ENCODE measurements at regions not wholly inside any gene's neighbourhood (a gene's known extent, or its start where the extent isn't known, plus 50 kb on each side); places are given as distances from the start of the nearest gene placed in this dataset.
A peak's percentile ranks its signal among the peaks of the same experiment; 100 is the strongest.

DNA sequence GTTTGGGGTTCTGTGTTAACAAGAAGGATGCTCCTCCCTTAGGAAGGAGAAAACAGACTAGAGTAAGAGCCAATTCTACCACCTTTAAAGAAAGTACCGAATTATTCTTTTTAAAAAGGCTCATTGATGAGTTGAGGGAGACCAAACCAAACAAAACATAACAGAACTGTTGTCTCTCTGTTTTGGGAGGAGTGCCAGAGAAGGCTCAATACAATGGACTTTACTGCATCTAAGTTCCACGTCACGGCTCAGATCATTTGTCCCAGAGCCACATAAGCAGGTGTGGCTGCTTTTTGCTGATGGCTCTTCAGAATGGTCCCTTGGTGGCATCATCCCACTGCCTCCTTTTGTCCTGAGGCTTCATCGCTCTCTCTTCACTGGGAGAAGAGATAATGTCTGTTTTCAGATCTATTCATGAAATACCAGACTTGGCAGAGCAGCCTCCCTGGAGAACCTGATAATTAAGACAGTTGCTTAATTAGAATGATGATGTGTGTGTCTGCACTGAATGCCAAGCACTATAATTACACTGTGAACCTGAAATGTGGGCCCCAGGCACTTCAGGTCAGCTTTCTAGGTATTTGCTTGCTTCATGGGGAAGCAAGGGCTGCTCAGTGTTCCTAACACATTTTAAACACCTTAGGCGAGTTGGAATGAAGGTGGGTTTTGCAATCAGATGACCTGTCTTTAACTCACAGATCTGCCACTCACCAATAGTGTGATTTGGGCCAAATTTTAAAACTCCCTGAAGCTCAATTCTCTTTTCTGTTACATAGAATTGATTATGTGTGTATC is 335.2 kb upstream of the MCTP2 start:
- TF ChIP-seq GATA3 (IDR thresholded peaks at IDR 0.05; ENCODE audit: low read depth, low read length) (no peak), GATA2 (IDR thresholded peaks at IDR 0.05; ENCODE audit: low read depth, low read length) (no peak)

DNA sequence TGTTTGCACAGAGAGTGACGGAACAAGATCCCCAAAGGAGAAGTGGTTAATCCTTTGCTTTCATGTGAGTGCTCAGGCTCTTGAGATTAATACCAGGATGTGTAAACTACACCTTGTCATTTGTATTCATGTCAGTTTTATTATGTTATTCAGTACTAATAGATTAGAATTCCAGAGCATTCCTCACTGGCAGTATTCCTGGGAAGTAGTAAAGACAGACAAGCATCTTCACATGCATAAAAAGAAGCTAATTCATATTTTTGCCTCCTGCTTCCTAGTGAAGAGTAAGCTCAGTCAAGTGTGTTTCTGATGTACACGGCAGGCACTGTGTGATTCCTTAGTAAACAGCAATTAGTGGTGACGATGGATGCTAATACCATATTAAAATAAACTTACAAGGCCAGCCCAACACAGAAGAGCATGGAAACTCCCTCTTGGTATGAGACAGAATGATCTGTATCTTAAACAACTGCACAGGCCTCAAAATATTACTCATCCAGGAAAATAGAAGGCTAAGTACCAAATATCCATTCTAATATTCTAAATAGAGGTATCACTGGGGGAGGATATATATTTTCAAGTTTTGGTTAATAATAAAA is 336.8 kb upstream of the MCTP2 start:
- no peak for TF ChIP-seq GATA3 (IDR thresholded peaks at IDR 0.05; ENCODE audit: low read depth, low read length)
- TF ChIP-seq GATA2 (IDR thresholded peaks at IDR 0.05; ENCODE audit: low read depth, low read length) = no peak

DNA sequence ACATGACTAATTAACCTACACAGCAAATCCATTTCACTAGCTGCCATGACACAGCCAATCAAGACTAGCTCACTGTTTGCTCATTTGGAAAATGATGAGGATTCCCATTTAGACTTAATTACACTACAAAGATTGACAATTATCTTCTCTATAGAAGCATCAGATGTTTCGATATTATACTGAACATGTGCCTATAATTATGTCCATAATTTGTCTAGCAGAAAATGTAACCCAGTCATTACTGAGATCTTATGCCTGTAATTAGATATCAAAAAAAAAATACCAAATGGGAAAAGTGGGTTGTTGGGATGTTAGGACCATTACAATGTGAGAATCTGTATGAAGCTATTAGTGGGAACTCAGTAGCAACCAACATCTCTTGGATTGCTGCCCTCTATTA is 344.2 kb upstream of the MCTP2 start:
- no peak for TF ChIP-seq GATA3 (IDR thresholded peaks at IDR 0.05; ENCODE audit: low read depth, low read length)
- no peak for TF ChIP-seq GATA2 (IDR thresholded peaks at IDR 0.05; ENCODE audit: low read depth, low read length)

DNA sequence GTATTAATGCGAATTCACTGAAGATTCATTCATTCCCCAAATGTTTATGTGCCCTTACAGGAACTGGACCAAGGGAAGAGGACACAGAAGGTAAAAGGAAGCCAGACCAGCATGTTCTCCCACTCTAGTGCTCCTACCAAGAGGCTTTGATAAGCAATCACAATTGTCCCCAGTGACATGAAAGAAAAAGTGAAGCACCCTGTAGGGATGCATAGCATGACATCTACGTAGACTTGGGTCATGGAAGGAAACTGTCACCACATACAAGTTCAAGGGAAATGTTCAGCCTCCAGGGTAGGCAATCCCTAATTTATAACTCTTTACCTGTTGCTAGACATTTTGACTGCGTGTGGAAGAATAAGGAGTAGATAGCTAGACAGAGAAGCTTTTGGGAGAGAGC is 348.6 kb upstream of the MCTP2 start:
- TF ChIP-seq GATA2 (IDR thresholded peaks at IDR 0.05; ENCODE audit: low read depth, low read length) (no peak), GATA3 (IDR thresholded peaks at IDR 0.05; ENCODE audit: low read depth, low read length) (no peak)

DNA sequence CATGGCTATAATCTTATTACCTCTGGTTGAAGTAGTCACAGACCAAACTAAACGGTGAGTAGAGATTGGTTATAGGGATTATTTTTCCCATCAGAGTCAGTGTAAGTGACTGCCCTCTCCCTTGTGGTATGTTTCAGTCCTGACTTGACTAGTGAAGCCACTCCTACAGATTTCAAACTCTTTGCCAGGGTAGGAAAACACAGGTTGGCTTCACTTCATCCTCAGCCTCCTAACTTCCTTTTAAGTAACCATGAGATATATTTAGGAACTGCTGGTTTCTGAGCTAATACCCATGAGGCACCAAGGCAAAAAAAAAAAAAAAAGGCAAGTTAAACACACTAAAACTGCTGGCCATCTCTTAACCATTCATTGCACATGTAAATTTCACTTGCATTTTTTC is 349.2 kb upstream of the MCTP2 start:
- no peak for TF ChIP-seq GATA3 (IDR thresholded peaks at IDR 0.05; ENCODE audit: low read depth, low read length)
- no peak for TF ChIP-seq GATA2 (IDR thresholded peaks at IDR 0.05; ENCODE audit: low read depth, low read length)

DNA sequence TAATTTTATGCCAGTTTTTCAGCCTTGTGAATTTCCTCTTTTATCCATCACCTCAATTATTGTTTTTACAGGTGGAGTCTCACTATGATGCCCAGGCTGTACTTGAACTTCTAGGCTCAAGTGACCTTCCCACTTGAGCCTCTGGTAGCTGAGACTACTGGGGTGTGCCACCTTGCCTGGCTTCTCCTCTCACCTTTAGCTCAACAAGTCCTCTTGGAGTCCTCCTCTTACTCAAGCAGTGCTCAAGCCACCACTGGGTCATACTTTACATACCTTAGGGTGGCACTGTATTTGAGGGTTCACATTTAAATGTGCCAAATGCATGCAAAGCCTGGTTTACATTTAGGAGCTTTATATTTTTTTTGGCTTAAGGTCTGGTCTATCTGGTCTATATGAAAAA is 350.1 kb upstream of the MCTP2 start:
- TF ChIP-seq GATA2 (IDR thresholded peaks at IDR 0.05; ENCODE audit: low read depth, low read length) = no peak
- TF ChIP-seq GATA3 (IDR thresholded peaks at IDR 0.05; ENCODE audit: low read depth, low read length) = no peak

DNA sequence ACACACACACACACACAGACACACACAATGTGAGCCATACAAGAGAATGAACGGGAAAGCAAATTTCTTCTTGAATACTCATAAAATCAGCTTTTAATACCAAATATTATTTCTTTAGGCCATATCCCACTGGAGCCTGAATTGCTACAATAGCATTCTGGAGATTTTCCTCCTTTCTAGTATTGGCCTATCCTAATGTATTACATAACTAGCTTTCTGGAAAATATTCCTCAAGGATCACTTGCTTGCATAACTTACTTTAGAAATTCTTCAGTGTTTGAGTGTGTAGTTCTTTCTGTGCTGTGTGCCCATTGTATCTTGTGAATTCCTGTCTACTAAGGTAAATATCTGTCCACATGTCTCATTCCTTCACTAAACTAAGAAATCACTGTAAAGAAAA is 351.0 kb upstream of the MCTP2 start:
- TF ChIP-seq GATA2 (IDR thresholded peaks at IDR 0.05; ENCODE audit: low read depth, low read length) (no peak), GATA3 (IDR thresholded peaks at IDR 0.05; ENCODE audit: low read depth, low read length) (no peak)

DNA sequence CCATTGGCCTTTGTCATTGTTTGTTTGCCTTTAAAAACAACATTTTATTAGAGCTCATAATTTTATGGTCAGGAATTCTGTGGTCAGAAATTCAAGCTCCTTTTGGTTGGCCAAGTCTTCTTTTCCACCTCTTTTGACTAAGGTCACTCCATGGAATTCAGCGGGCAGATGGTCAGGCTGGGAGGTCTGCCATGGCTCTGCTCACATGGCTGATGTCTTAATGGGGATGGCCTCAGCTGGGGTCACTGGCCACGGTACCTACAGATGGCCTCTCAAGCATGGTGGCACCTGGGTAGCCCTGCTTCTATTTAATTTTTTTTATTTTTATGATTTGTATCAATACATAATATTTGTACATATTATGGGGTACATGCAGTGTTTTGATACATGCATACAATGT is 360.8 kb upstream of the MCTP2 start:
- TF ChIP-seq GATA2 (IDR thresholded peaks at IDR 0.05; ENCODE audit: low read depth, low read length) (no peak), GATA3 (IDR thresholded peaks at IDR 0.05; ENCODE audit: low read depth, low read length) (no peak)

DNA sequence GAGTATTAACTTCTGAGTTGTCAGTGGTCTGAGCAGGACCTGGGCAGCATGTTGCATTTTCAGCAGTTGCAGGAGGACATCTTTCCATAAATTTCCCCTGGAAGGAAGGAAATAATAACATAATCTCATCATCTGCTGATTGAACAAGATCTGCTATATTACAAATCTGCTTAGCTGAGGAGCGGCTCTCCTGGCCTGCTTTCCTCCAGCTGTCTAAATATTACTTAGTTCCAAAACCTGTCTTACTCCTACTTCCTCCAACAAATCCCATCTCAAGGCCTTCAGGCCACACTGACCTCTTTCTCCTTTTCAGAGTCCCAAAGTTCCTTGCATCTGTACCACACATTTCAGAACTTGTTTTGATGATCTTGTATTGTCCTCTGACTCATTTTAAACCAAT is 364.4 kb upstream of the MCTP2 start:
- TF ChIP-seq GATA3 (IDR thresholded peaks at IDR 0.05; ENCODE audit: low read depth, low read length) (no peak), GATA2 (IDR thresholded peaks at IDR 0.05; ENCODE audit: low read depth, low read length) (no peak)

DNA sequence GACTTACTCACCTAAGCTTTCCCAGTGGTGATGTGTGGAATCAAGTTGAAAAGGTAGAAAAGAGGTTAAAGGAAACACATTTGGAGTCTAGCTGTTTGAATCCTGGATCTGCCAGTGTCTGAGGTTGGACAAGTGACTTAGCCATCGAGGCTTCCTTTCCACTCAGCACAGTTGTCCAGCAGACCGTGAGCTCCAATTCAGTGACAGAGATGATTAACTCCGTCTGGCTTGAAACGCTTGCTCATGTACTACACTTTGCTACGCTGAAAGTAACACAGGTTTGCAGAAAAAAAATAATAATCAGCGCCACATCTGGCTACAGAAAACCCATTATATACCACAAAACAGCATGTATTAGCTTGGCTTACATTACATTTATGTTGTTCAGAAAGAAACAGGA is 364.9 kb upstream of the MCTP2 start:
- no peak for TF ChIP-seq GATA3 (IDR thresholded peaks at IDR 0.05; ENCODE audit: low read depth, low read length)
- TF ChIP-seq GATA2 (IDR thresholded peaks at IDR 0.05; ENCODE audit: low read depth, low read length) = no peak

DNA sequence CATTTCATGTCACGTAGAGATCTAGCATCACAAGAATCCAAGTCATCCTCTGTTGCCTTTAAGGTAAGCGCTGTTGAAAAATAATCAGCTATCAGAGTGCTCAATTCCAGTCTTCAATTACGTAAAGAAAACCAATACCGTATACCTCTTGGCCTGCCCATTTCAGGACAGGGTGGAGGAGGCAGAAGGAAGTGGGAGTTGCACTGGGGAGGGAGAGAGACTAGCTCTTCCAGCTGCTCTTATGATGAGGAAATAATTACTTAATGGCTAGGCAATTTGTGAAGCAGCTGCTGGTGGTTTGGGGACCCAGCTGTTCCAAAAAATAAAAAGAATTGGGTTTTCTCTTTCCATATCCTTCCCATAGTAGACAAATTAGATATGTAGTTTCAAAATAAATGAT is 365.8 kb upstream of the MCTP2 start:
- TF ChIP-seq GATA3 (IDR thresholded peaks at IDR 0.05; ENCODE audit: low read depth, low read length) (no peak), GATA2 (IDR thresholded peaks at IDR 0.05; ENCODE audit: low read depth, low read length) (no peak)

DNA sequence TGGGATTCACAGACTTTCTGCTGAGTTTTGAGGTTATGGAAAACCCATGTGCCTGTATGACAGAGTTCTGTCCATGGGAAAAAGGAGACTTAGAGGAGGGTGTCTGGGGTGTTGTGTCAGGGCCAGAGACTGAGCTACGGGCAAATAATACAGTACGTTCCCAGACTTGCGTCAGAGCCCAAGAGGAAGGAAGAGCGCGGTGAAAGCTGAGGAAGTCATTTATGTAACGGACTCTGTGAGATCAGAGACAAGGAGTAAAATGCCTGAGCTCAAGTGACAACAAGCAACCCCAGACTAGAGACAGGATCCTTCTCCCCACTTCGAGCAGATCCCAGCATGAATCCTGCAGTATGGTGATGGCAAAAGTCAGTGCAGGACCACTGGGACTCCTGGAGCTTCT is 368.6 kb upstream of the MCTP2 start:
- TF ChIP-seq GATA2 (IDR thresholded peaks at IDR 0.05; ENCODE audit: low read depth, low read length) = no peak
- no peak for TF ChIP-seq GATA3 (IDR thresholded peaks at IDR 0.05; ENCODE audit: low read depth, low read length)

DNA sequence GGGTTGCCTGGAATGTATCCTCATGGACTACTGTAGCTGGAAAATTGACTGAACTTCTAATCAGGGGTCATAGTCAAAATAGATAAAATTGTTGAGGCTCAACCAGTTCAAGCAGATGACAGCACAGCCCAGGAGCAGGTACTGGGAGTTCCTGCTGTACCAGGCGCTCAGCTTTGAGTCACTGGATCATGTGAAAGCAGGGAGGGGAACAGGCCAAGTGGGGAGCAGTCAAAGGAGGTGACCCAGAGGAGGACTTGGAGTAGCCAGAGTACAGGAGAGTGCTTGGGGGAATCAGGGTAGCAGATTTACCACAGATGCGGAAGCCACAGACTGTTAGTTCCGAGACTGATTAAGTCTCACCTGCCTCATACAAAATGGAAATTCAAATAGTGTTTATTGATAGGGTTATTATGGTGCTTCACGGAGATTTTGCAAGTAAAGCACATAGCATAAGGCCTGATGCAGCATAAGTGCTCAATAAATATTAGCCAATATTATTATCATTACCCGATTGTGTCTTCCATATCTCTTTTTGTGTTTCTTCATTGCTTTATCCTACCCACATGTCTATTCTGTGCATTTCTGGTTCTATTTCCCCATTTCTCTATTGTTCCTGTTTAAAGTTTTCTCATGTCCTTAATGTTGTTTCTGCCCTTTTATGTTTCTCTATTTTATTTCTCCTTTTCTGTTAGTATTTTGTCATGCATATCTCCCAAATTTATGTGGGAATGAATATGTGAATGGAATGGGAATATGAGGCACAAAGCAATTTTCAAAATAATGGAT is 369.2 kb upstream of the MCTP2 start:
- no peak for TF ChIP-seq GATA3 (IDR thresholded peaks at IDR 0.05; ENCODE audit: low read depth, low read length)
- no peak for TF ChIP-seq GATA2 (IDR thresholded peaks at IDR 0.05; ENCODE audit: low read depth, low read length)

DNA sequence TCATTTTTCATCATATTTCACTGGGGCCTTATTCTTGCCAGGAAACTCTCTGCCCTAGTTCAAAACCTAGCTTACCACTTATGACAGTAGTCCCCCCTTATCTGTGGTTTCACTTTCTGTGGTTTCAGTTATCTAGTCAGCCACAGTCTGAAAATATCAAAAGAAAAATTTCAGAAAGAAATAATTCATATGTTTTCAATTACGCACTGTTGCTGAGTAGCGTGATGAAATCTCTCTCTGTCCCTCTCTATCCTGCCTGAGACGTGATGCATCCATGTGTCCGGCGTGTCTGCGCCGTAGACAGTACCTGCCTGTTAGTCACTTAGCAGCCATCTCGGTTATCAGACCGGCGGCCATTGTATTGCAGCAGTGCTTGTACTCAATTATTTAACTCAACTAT is 369.9 kb upstream of the MCTP2 start:
- TF ChIP-seq GATA3 (IDR thresholded peaks at IDR 0.05; ENCODE audit: low read depth, low read length) = 0 out of 2 replicates have a peak, but pooled peaks have one; percentile 20
- TF ChIP-seq GATA2 (IDR thresholded peaks at IDR 0.05; ENCODE audit: low read depth, low read length) = peak; percentile 70

DNA sequence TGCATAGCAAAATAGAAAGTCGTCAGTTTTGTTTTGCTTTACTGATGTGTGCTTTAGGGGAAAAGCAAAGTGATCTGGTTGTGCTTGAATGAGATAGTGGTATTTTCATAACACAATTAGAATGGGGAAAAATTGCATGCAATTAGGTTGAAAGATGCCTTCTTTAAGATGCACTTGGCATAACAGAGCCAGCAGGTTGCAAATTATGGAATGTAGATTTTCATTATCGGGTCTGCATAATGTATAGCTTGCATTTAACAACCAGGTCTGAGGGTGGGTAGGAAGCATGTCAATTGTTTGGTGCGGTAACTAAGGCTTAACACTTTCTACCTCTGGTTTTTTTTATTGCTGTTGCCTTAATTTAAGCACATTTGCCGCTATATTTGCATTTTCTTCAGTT is 370.7 kb upstream of the MCTP2 start:
- TF ChIP-seq GATA2 (IDR thresholded peaks at IDR 0.05; ENCODE audit: low read depth, low read length) (no peak), GATA3 (IDR thresholded peaks at IDR 0.05; ENCODE audit: low read depth, low read length) (no peak)

Data from SH-SY5Y (cell line).